Hepatocyte (in vitro differentiated cells): ENCODE measurements at regions not wholly inside any gene's neighbourhood (a gene's known extent, or its start where the extent isn't known, plus 50 kb on each side); places are given as distances from the start of the nearest gene placed in this dataset.

ENCODE experiments used
- DNase-seq: peaks from one replicate; pipeline ENCODE4 v3.0.0-alpha.2; 2016; ENCODE audit warnings: low spot score
- H2AFZ ChIP-seq: fragments of 200-600 bp; sonication (generic); 2 replicates; pipeline ENCODE4 v1.6.0; 2016; ENCODE audit warnings: antibody characterized with exemption, mild to moderate bottlenecking
- H3K27ac ChIP-seq: fragments of 200-600 bp; sonication (generic); 2 replicates; pipeline ENCODE4 v1.5.1; 2016; ENCODE audit warnings: mild to moderate bottlenecking
- H3K27me3 ChIP-seq: fragments of 200-600 bp; sonication (generic); 2 replicates; pipeline ENCODE4 v1.6.1; 2016
- H3K36me3 ChIP-seq: fragments of 200-600 bp; sonication (generic); replicated peaks from 2 replicates; pipeline ENCODE4 v1.5.1; 2016; ENCODE audit warnings: low read depth; ENCODE audit not compliant: insufficient read depth
- H3K4me1 ChIP-seq: fragments of 200-600 bp; sonication (generic); 2 replicates; pipeline ENCODE4 v1.5.1; 2016; ENCODE audit warnings: mild to moderate bottlenecking, moderate library complexity; ENCODE audit not compliant: insufficient read depth
- H3K4me2 ChIP-seq: fragments of 200-600 bp; sonication (generic); 2 replicates; pipeline ENCODE4 v1.6.0; 2016
- H3K4me3 ChIP-seq: fragments of 200-600 bp; sonication (generic); 2 replicates; pipeline ENCODE4 v1.5.1; 2016; ENCODE audit warnings: mild to moderate bottlenecking
- H3K79me2 ChIP-seq: fragments of 200-600 bp; sonication (generic); 2 replicates; pipeline ENCODE4 v1.6.0; 2017; ENCODE audit warnings: mild to moderate bottlenecking
- H3K9me2 ChIP-seq: fragments of 200-600 bp; sonication (generic); replicated peaks from 2 replicates; pipeline ENCODE4 v1.6.0; 2017; ENCODE audit warnings: mild to moderate bottlenecking; ENCODE audit not compliant: insufficient read depth
- H3K9me3 ChIP-seq: fragments of 200-600 bp; sonication (generic); 2 replicates; pipeline ENCODE4 v1.5.1; 2016; ENCODE audit warnings: low read depth, mild to moderate bottlenecking
- H4K20me1 ChIP-seq: fragments of 200-600 bp; sonication (generic); 2 replicates; pipeline ENCODE4 v1.6.0; 2016; ENCODE audit warnings: mild to moderate bottlenecking; ENCODE audit not compliant: insufficient read depth, poor library complexity, severe bottlenecking
- EZH2 ChIP-seq: fragments of 200-600 bp; sonication (generic); IDR thresholded peaks from 2 replicates; pipeline ENCODE4 v1.6.1; 2016; ENCODE audit warnings: antibody characterized with exemption, mild to moderate bottlenecking, borderline replicate concordance
- EZH2phosphoT487 ChIP-seq: fragments of 200-600 bp; sonication (generic); IDR thresholded peaks from one replicate; pipeline ENCODE4 v1.6.1; 2018; ENCODE audit warnings: antibody characterized with exemption, mild to moderate bottlenecking, low read depth, moderate library complexity; ENCODE audit not compliant: unreplicated experiment, severe bottlenecking
- WGBS: methylation state at CpG from one replicate; pipeline ENCODE4 v1.1.6; 2016; ENCODE audit warnings: low lambda C conversion rate; ENCODE audit errors: missing lambda C conversion rate; 5-methylcytosine and 5-hydroxymethylcytosine counted together
- TF ChIP-seq, protein P1 (sequence below): fragments of 200-600 bp; sonication (generic); IDR thresholded peaks from 2 replicates; pipeline ENCODE4 v1.5.1; 2016; ENCODE audit warnings: antibody characterized with exemption, mild to moderate bottlenecking; ENCODE audit not compliant: poor library complexity

DNA sequence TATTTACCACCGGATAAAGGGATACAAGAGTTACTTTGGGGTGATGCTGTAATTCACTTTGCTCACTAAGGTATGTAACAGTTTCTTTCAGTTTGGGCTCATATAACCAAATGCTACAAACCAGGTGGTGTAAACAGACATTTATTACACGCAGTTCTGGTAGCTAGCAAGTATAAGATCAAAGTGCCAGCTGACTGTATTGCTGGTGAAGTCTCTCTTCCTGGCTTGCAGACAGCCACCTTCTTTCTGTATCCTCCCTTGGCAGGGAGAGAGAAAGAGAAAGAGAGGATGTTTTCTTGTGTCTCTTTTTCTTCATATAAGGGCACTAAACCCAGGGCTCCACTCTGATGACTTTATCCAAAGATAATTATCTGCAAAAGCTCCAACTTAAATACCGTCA lies 552.5 kb upstream of the FTMT start:
- H3K27ac ChIP-seq: no peak overlapping the region
- no peak for DNase-seq
- H3K4me1 ChIP-seq: no peaks in the 10 kb centered on the region
- TF ChIP-seq, protein P1, sequence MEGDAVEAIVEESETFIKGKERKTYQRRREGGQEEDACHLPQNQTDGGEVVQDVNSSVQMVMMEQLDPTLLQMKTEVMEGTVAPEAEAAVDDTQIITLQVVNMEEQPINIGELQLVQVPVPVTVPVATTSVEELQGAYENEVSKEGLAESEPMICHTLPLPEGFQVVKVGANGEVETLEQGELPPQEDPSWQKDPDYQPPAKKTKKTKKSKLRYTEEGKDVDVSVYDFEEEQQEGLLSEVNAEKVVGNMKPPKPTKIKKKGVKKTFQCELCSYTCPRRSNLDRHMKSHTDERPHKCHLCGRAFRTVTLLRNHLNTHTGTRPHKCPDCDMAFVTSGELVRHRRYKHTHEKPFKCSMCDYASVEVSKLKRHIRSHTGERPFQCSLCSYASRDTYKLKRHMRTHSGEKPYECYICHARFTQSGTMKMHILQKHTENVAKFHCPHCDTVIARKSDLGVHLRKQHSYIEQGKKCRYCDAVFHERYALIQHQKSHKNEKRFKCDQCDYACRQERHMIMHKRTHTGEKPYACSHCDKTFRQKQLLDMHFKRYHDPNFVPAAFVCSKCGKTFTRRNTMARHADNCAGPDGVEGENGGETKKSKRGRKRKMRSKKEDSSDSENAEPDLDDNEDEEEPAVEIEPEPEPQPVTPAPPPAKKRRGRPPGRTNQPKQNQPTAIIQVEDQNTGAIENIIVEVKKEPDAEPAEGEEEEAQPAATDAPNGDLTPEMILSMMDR: no peak
- TF ChIP-seq EZH2: no peak
- TF ChIP-seq EZH2phosphoT487: no peak
- H3K9me2 ChIP-seq: no peaks in the 10 kb centered on the region
- H3K4me2 ChIP-seq: no peak overlapping the region
- no peak overlapping the region for H3K4me3 ChIP-seq
- no peaks in the 10 kb centered on the region for H3K9me3 ChIP-seq
- no peaks in the 10 kb centered on the region for H3K27me3 ChIP-seq
- no peak overlapping the region for H2AFZ ChIP-seq
- no peaks in the 10 kb centered on the region for H3K36me3 ChIP-seq
- 86% methylated on average over 3 of the region's 3 CpGs for WGBS
- H4K20me1 ChIP-seq: no peaks in the 10 kb centered on the region
- no peaks in the 10 kb centered on the region for H3K79me2 ChIP-seq

DNA sequence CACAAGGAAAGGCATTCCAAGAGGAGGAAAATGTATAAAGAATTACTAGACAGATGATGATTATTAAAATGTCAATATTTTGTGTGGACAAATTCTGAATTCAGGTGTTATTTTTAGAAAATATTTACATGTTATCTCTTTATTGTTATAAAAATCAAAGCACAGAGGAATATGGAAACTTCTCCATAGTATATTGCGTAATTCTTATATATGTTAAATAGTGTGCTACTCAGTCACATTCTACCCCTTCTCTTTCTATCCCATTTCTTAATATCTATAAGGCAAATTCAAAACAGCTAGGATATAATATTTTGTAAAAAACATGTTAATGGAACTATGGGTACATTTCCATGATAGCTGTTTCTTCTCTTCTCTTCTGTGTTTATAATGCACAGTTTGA lies 546.8 kb upstream of the FTMT start:
- no peak overlapping the region for H3K27ac ChIP-seq
- no peak overlapping the region for H3K4me3 ChIP-seq
- TF ChIP-seq, protein P1: no peak
- no peak for TF ChIP-seq EZH2
- no peak for TF ChIP-seq EZH2phosphoT487
- no peaks in the 10 kb centered on the region for H3K9me2 ChIP-seq
- H3K27me3 ChIP-seq: no peaks in the 10 kb centered on the region
- no peak overlapping the region for H2AFZ ChIP-seq
- no peak for DNase-seq
- no peaks in the 10 kb centered on the region for H3K4me1 ChIP-seq
- no peaks in the 10 kb centered on the region for H3K79me2 ChIP-seq
- H4K20me1 ChIP-seq: no peaks in the 10 kb centered on the region
- no peaks in the 10 kb centered on the region for H3K36me3 ChIP-seq
- no peaks in the 10 kb centered on the region for H3K9me3 ChIP-seq
- WGBS: 100% methylated on average over 1 of the region's 1 CpG
- no peak overlapping the region for H3K4me2 ChIP-seq

DNA sequence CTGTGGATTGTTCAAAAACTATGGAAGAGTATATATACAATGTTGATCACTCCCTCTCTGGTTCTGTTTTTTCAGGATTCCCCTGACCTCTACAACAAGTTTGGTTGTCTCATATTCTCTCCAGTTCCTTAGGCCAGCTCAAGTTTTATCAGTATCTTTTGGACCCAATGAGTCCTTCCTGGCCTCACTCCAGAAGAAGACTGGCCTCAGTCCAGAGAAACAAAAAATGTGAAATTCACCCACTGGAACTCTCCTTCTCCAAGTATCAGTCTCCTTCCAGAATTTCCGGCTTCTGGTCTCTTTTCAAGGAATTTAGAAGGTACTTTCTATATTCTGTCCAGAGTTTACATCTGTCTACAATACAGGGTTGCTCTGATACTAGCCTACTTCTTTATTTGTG lies 537.8 kb upstream of the FTMT start:
- no peak overlapping the region for H3K4me2 ChIP-seq
- no peaks in the 10 kb centered on the region for H4K20me1 ChIP-seq
- H3K9me2 ChIP-seq: no peaks in the 10 kb centered on the region
- no peak overlapping the region for H2AFZ ChIP-seq
- no peak for TF ChIP-seq EZH2
- no peaks in the 10 kb centered on the region for H3K79me2 ChIP-seq
- no peak overlapping the region for H3K27ac ChIP-seq
- WGBS: 86% methylated on average over 1 of the region's 1 CpG
- H3K27me3 ChIP-seq: no peaks in the 10 kb centered on the region
- no peaks in the 10 kb centered on the region for H3K4me1 ChIP-seq
- DNase-seq: no peak
- H3K9me3 ChIP-seq: no peaks in the 10 kb centered on the region
- no peak overlapping the region for H3K4me3 ChIP-seq
- H3K36me3 ChIP-seq: no peaks in the 10 kb centered on the region

DNA sequence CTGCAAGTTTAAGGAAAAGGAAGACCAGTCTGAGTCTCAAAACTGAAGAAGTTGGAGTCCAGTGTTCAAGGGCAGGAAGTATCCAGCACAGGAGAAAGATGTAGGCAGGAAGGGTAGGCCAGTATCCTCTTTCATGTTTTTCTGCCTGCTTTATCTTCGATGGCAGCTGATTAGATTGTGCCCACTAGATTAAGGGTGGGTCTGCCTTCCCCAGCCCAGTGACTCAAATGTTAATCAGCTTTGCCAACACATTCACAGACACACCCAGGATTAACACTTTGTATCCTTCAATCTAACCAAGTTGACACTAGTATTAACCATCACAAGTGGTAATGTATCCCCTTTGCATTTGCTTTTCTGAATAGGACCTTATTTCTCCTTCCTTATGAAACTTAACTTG lies 535.9 kb upstream of the FTMT start:
- no peaks in the 10 kb centered on the region for H3K27me3 ChIP-seq

More for the DNA sequence above, 535.9 kb upstream of the FTMT start:
- no peaks in the 10 kb centered on the region for H3K9me3 ChIP-seq
- H3K79me2 ChIP-seq: no peaks in the 10 kb centered on the region
- no peak overlapping the region for H2AFZ ChIP-seq
- no peaks in the 10 kb centered on the region for H4K20me1 ChIP-seq
- H3K9me2 ChIP-seq: no peaks in the 10 kb centered on the region
- 53% methylated on average over 1 of the region's 1 CpG for WGBS
- no peaks in the 10 kb centered on the region for H3K4me1 ChIP-seq
- no peak overlapping the region for H3K4me3 ChIP-seq
- TF ChIP-seq EZH2 (no peak), EZH2phosphoT487 (no peak)
- TF ChIP-seq, protein P1: no peak
- H3K4me2 ChIP-seq: no peak overlapping the region
- no peak for DNase-seq
- H3K27ac ChIP-seq: no peak overlapping the region
- H3K36me3 ChIP-seq: no peaks in the 10 kb centered on the region
